ENCODE measurements at regions not wholly inside any gene's neighbourhood (a gene's known extent, or its start where the extent isn't known, plus 50 kb on each side); places are given as distances from the start of the nearest gene placed in this dataset.

DNA sequence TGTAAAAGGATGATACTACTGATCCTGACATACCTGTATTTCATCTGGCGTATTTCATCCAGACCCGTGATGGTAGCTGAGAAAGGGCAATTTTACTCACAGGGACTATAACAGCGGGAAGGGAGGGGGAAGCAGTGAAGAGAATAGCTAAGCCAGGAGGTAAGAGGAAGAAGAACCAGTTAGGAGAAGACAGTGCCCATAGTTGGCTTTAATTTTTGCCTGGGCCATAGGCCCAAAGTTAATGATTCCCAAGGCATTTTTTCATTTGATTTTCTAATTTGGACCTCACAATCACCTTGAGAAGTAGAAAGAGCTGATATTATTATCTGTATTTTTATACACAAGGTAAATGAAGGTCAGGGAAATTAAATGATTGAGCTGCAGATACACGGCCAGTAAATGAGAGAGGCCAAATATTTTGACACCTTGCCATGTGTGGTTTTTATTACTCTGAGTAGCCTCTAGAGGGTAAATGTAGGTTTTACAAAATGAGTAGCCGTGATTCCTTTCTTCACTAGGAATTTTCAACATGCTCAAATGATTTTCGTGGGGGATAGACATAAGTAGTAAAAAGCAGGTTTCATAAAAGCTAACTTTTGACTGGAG is 382.2 kb downstream of the FUT8 start:
- DNase-seq: no peak

DNA sequence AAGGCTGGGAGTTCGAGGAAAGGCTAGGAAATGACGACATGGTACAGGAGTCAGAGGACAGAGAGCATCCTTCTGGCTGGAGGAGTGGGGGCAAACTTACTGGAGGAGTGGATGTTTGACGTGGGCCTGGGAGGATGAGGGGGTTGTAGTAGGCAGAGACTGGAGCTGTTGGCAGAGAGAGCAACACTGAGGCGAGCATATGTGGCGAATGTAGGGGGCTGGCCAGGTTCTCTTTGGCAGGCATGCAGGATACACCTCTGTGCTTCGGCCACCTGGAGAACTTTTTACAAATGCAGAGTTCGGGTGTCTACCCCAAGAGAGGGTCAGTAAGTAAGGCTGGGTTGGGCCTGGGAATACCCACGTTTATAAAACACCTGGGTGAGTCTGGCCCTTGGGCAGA is 385.7 kb downstream of the FUT8 start:
- DNase-seq: no peak

DNA sequence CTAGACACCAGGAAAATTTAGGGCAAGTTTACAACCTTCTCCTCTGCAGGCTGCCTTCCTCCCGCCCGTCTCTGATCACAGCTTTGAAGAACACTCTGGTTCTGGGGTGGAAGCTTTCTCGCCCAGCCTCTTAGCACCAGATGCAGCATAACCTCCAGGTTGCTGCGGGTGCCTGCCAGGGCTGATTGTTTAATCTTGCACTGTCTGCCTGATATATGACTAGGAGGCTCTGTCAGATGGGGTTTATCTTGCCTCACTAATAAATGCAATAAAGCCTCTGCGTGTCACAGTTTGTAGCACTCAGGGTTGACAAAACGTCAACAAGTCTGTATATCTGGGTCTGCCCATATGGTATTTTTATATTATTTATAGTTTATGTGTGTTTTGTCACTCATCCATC is 388.2 kb downstream of the FUT8 start:
- no peak for DNase-seq

DNA sequence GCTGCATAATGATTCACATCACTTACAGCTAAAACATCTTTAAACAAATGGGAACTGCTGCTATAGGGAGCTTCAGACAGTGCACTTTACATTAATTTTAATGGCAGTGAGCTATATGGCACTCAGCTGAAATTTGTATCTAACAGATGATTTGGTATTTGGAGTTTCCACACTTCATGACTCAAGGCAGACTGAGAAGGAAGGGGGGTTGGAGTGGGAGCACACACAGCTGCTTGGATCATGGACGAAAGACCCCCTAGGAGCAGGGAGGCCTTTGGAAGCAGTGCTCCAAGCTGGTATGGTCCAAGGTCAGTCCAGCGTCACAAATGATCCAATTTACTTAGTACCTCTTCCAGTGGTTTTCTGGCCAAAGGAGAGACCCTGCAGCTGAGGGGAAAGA is 389.7 kb downstream of the FUT8 start:
- DNase-seq: no peak

DNA sequence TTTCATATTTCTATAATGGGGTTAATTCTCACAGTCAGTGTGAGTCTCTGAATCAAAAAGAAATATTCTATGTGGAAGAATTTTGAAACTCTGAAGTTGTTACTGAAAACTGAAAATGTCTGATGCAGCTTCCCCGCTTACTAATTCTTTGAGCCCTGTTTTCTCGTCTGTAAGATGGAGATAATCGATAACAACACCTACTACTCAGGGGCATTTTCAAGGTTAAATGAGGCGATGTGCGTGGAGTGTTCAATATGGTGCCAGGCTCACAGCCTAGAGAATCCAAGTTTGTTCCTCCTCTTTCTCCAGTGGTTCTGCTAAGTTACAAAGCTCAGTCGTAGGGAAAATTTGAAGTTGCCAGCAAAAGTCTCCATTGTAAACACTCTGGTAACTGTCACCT is 391.4 kb downstream of the FUT8 start:
- no peak for DNase-seq

DNA sequence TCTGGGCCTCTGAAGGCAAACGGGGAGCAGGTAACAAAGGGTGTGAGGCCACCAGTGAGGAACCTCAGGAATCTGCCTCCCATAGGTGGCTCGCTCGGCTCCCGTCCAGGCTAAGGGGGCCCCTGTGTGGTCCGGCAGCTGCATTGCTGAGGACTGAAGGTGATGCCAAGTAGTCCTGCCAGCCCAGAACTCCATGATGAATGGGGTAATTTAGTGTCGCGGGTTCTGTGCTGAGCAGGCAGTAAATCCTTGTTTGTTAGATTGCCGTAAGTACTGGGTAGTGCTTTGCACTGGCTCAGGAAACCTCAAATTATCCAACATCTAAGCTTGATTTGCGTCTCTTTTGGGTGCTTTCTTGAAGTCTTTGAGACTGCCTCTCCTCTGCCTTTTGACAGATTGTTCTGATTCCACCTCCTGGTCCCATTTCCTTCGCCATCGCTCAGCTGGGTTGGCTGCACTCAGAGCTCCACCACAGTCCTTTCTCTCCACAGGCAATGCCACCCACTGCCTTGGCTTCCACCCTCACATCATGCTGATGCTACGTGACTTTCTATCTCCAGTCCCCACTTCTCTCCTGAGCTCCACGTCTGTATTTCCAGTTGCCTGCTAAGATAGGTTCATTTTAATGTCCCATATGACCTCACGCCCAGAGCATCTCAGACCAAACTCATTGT is 392.0 kb downstream of the FUT8 start:
- DNase-seq: no peak

DNA sequence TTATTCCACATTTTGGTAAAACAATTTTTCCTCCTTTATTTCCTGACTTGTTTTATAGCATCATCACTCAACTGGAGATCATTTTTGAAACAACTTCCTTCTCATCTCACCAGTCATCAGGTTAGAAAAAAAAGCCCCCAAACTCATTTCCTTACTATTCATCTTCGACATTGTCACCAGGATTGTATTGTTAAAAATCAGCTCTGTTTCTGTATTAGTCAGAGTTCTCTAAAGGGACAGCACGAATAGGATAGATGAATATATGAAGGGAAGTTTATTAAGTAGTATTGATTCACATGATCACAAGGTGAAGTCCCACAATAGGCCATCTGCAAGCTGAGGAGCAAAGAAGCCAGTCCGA is 392.6 kb downstream of the FUT8 start:
- DNase-seq: no peak

DNA sequence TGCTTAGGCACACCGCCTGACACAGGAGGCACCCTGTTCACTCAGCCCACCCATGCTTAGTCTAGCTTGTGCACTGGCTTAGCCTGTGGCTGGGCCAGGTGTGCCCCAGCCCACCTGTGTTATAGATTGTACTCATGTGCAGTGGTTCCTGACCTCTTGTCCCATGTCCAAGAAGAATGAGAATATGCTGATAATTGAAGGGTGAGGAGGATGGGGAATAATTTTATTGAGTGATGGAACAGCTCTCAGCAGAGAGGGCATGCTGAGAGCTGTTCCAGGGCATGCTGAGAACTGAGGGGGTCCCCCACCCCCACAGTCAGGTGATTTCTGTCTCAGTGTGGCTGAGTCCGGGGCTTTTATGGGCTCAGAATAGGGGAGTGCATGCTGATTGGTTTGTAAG is 395.9 kb downstream of the FUT8 start:
- DNase-seq: no peak

DNA sequence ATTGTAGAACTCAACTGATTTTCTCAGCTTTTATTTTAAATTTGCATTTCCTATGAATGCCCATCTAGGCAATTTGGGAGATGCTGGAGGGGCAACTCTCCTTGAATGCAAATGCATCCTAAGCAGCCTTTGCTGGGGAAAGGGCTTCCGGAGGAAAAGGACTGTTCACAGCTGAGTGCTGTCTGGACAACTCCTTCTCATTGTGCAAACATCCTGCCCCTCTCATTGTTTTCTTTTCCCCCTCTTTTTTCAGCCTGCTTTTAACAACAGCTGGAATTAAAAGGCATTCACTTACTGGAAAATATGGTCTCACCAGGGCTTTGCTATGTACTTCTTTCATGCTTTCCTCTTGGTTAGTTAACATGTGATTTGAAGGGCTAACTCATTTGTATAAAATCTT is 397.8 kb downstream of the FUT8 start:
- DNase-seq: no peak

DNA sequence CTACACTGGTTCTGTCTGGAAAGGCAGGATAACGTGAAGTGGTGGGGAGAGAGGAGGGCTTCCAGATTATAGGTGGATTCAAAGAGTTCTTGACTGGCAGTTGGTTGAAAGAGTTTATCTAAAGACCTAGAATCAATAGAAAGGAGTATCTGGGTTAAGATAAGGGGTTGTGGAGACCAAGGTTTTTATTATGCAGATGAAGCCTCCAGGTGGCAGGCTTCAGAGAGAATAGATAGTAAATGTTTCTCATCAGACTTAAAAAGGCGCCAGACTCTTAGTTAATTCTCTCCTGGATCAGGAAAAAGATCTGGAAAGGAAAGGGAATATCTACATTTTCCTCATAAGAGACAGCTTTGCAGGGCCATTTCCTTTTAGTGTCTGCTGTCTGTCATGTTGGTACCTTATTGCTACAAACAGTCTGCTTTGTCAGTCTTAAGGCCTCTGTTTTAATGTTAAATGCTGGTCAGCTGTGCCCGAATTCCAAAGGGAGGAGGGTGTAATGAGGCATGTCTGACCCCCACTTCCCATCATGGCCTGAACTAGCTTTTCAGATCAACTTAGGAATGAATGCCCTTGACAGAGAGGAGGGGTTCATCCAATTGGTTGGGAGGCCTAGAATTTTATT is 401.3 kb downstream of the FUT8 start:
- no peak for DNase-seq

DNA sequence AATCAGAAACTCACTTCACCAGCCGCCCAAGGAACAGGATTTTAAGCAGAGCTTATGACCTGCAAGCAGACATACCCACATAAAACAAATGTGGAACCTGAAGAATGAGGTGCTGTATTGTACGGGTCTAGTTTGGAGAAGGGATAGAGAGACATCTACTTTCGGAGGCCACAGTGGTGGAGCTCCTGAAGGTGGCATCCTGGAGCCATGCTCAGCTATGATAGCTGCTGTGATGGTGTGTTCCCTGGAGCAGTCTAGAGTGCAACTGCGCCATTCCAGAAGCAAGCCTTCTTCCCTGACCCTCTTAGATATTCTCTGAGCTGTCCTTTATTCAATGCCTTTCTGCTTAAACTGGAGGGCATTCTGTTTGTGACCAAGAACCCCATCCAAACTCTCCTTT is 402.6 kb downstream of the FUT8 start:
- DNase-seq: peak; percentile 16

DNA sequence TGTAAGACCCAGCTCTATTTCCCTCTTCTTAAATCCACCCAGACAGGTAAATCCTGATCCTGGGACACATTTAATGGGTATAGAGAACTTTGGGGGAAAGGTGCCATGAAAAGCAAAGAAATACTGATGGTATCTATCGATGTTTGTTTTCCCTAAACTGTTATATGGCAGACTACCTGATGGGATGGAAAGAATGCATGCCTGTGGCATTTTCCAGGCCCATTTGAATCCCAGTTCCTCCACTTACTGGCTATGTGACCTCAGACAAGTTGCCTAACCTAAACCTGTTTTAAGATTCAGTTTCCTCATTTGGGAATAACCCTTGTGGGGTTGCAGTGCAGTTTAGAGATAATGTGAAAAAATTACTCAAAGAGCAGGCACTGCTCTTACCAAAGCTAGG is 404.5 kb downstream of the FUT8 start:
- DNase-seq: no peak

DNA sequence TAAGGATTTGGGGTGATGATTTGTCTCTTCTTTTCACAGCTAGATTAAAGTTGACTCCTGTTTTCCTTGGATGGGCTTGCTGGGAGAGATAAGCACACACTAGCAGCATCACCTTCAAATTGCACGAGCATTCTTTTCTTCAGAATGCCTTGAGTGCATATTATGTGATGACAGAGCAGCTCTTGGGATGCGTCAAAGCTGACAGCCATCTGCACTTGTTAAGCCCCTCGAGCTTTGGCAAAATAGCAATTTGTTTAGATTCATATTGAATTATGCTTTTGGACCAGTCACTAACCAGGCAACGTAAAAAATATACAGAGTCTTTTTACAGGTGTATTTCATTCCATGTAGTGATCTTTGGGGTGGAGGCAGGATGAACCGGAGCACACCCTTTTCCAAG is 407.0 kb downstream of the FUT8 start:
- no peak for DNase-seq

DNA sequence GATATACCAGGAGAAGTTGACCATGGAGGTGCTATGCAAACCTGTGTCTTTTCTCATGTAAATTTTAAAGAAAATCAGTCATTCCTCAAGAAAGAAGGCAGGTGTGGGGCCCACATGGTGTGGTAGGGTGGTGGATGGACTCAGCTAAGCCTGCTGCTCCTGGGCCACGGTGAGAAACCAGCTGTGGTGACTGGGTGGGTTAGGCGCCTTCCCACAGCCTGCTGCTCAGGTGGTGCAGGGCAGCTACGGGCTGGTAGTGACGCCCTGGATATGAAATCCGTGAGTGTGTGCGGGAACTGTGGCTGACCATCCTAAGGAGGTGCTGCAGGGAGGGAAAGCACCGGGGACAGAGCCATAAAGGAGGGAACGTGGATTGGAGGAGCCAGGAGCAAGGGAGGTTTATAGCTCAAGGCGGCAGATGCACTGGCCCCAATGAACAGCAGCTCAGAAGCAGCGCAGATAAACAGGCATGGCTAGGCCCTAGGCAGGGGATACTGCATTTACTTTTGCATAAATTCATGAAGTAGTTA is 408.8 kb downstream of the FUT8 start:
- no peak for DNase-seq

DNA sequence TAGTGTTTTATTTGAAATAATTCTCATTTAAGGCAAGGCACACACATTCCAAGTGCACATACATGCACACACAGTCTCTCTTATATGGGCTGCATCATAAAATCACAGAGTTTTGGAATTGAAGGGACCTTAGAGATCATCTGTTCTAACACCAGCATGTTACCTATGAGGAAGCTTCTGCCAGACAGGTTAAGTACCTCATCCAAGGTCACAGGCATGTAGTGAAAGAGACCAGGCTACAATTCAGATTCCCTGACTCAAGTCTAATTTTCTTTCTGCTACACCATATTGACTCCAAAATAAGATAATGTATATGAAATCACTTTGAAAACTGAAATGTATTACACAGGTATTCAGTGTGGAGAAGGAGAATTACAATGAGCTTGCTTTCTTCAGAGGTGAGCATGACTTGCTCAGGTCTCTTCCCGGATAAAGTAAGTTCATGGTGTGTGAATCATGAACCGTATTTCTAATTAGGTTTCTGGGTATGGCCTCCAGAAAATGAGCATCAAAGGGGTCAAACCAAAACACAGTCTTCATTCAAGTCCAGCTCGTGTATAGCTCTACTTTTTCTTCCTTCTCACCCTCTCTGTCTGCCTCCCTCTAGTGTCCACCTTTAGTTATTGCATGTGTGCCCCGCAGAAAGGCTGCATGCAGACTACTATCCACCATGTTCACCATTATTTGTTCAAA is 411.9 kb downstream of the FUT8 start:
- peak; percentile 82 for DNase-seq

DNA sequence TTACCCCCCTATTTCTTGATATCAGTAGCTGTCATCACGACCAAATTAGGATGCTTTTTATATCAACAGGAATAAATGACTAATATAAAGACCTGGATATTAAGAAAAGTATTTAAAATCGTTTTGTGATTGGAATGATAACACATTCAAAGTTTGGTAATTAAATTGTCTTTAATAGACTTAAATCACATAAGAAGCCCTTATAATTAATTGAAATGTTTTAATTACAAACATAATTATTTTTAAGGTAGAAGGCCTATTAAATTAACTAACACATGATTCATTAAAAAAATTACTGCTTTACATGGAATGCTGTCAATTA is 412.4 kb downstream of the FUT8 start:
- DNase-seq: no peak

DNA sequence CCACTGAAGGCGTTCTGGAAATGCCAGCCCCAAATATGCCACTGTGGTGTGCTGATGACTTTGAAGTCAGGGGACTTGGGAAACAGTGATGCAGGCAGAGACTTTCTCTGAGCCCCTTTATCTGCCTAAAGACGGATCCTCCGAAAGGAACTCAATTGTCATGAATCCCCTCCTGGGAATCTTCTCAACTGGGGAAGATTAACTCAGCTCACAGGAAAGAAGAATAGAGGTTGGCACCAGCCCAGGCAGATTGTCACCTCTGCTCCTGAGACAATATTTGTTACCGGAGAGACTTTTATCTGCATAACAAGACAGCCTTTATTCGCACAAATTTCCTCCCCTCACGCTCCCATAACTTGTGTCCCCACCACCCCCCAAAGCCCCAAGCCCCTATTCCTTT is 414.4 kb downstream of the FUT8 start:
- no peak for DNase-seq

DNA sequence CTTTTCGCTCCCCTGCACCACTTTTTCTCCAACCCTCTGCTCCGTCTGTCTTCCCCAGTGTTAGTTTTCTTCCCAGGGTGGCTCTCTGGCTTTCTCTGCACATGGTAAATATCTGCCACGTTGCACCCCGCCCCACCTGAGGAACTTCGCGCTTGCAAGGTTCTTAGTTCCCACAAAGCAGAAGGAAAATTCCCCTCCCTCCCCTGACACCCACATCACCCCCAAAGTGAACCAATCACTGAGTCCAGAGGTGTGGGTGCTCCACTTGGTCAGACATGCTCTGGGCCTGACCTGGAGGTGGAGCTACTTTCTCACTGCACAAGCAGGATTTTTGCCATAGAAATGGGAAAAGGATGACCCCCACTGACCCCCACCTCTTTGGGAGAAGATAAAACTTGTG is 415.0 kb downstream of the FUT8 start:
- DNase-seq: no peak

DNA sequence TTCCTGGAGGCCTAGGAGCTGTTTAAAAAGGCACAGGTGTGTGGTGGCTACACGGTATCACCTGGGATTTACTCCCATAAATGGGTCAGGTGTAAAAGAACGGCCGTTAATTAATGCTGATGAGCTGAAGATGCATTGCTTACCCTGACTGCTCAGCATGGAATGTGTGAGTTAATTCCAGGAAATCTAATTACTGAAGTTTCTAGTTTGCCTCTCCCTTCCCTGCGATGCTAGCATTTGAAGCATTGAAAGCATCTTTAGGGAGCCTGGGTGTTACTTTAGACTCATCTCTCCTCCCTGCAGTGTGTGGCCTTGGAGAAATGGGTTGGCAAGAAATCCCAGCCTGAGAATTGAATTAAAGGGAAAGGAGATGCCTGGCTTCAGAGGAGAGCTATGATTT is 415.9 kb downstream of the FUT8 start:
- DNase-seq: no peak

DNA sequence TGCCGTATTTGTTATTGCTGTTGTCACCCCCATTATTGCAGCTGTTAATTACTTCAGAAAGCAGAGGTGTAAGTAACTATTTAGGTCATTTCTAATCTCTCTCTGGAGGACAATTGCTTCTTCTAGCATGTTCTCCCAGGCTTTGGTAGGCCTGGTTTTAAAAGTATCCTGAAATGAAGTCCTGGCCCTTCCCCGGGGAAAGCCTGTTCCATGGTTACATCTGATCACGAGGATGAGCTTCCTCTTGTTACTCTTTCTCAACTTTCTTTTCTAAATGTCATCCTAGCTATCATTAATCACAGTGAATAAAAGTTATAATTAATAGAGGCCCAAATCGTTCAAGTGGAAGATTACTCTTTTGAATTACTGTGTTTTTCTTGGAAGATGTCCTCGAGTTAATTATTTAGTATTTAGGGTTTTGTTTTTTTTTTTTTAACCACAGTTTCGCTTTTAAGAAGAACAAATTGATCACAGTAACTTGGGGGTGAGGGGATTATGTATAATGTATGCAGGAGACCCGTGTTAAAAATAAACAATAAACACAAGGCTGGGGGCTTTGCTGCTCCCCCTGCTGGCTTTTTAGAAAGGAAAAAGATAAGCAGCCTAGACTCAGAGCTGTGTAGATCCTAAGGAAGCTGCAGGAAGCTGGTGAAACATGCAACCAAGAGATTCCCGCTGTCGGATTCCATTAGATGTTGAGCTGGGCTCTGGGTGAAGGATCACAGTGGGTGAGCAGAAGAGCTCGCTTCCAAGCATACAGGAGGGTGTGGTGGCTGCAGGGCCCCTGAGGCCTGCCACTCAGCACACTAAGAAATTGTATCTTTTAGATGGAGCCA is 420.1 kb downstream of the FUT8 start:
- no peak for DNase-seq

DNA sequence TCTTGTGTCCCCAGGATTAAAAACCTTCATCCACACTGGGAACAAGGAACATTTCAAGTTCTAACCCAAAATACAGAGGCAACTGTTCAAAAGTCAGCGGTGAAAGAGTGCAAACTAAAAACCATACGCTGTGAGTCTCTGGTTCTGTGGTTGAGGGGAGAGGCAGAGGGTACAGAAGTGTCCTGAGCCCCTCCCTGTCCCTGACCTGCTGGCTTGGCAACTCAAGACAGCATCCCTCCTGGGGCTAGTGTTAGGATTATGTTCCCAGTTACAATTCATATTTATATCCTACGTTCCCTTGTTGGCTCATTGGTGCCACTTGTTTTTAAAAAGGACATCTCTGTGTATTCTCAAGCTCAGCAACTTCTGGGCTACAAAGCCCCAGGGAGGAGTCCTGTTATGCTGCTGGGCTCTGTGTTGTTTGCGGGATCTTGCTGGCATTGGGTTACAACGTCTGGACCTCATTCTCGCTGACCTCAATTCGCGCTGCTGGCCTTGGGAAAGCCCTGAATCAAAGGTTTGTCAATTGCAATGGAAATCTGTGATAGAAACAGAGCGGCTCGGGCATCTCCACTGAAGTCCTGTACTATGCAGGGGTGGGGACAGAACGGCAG is 420.8 kb downstream of the FUT8 start:
- DNase-seq: no peak

DNA sequence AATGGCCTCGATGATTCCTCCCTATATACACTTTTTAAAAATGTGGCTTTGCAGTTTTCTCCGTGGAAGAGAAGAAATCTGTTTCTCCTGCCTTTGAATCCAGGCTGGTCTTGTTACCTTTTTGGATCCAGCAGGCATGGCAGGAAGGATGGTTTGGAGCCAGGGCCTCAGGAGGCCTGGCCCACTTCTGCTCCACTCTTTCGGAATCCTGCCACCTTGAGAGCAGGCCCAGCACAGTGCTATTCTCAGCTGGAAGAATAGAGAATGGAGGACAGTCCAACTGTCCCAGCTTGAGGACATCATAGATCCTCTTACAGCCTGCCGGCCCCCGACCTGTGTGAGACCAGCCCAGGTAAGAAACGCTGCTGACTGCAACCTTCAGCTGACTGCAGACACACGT is 421.5 kb downstream of the FUT8 start:
- DNase-seq: no peak

DNA sequence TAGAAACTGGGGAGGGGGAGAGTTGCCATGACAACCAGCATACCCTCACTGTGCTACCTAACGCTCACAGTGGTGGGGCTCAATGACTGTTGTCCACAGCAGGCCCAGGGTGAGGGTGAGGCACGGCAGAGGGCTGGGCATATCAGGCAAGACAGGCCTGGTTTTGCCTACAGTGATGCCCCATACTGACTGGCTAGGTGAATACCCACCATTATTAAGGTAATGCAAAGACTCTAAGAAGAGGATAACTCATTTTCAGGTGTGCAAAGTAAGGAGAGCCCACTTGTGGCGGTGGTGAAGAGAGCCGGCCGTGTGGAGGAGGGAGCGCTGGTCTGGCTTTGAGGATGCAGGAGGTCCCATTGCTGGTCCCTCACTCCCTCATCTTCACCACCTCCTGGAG is 422.3 kb downstream of the FUT8 start:
- DNase-seq: no peak

Measured in CD4-positive, alpha-beta T cell treated with Interleukin-10 for 1 hour (primary cell).